ENCODE measurements at regions not wholly inside any gene's neighbourhood (a gene's known extent, or its start where the extent isn't known, plus 50 kb on each side); places are given as distances from the start of the nearest gene placed in this dataset.
"Not testable (repeated sequence)": the region's sequence is repeated elsewhere in the genome, so short reads cannot be mapped to it uniquely, and the experiment has no call there.

DNA sequence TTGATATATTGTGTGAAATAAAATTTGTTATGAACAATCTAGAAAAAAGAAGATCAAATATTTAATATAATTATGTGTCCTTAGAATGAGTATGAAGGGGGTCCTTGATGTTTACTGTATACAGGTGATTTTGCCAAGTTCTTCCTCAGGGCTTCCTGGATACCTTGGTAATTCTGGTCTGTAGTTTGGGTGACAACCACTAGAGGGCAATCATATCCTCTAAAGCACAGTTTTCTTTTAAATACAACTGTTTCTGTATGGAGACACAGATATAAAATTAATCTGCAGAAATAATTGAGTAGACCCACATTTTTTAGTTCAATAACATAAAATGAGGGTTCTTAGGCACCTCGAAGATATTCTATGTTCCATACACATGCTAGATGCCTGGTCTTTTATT lies 157.7 kb downstream of the SPANXN1 start:
- intact Hi-C loops (cut with micrococcal nuclease; ENCODE audit: unreplicated experiment) = no loop called here
- H3K4me3 ChIP-seq (ENCODE audit: low read depth, low read length, poor library complexity, severe bottlenecking) = no peak overlapping the region
- no peaks in the 10 kb centered on the region for H3K79me2 ChIP-seq (ENCODE audit: insufficient read depth, low read depth, low read length)
- no TSS peak for BruUV-seq (replicated peaks)
- H3K27ac ChIP-seq (ENCODE audit: low read depth, low read length, poor library complexity, severe bottlenecking) = no peak overlapping the region
- H3K36me3 ChIP-seq (ENCODE audit: insufficient read depth, low read length) = no peaks in the 10 kb centered on the region
- no peaks in the 10 kb centered on the region for H3K9me3 ChIP-seq (ENCODE audit: low read length)
- POLR2A ChIA-PET = no interaction called here
- no peaks in the 10 kb centered on the region for H4K20me1 ChIP-seq (ENCODE audit: insufficient read depth, low read length)
- peak; percentile 17 for DNase-seq (ENCODE audit: low spot score)
- TF ChIP-seq EZH2phosphoT487 (IDR thresholded peaks at IDR 0.05; ENCODE audit: borderline replicate concordance, low read depth, low read length) = no peak
- TF ChIP-seq, protein P1, sequence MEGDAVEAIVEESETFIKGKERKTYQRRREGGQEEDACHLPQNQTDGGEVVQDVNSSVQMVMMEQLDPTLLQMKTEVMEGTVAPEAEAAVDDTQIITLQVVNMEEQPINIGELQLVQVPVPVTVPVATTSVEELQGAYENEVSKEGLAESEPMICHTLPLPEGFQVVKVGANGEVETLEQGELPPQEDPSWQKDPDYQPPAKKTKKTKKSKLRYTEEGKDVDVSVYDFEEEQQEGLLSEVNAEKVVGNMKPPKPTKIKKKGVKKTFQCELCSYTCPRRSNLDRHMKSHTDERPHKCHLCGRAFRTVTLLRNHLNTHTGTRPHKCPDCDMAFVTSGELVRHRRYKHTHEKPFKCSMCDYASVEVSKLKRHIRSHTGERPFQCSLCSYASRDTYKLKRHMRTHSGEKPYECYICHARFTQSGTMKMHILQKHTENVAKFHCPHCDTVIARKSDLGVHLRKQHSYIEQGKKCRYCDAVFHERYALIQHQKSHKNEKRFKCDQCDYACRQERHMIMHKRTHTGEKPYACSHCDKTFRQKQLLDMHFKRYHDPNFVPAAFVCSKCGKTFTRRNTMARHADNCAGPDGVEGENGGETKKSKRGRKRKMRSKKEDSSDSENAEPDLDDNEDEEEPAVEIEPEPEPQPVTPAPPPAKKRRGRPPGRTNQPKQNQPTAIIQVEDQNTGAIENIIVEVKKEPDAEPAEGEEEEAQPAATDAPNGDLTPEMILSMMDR (conservative IDR thresholded peaks at IDR 0.05; ENCODE audit: low read length) = peak; percentile 74
- H3K4me2 ChIP-seq (ENCODE audit: low read length) = no peak overlapping the region
- H2AFZ ChIP-seq (ENCODE audit: low read length) = no peak overlapping the region
- CTCF ChIA-PET (ENCODE audit: unreplicated experiment) = no interaction called here
- no peaks in the 10 kb centered on the region for H3K4me1 ChIP-seq (ENCODE audit: insufficient read depth, low read length, poor library complexity, severe bottlenecking)
- H3K9me2 ChIP-seq (ENCODE audit: insufficient read depth, low read length) = no peaks in the 10 kb centered on the region

DNA sequence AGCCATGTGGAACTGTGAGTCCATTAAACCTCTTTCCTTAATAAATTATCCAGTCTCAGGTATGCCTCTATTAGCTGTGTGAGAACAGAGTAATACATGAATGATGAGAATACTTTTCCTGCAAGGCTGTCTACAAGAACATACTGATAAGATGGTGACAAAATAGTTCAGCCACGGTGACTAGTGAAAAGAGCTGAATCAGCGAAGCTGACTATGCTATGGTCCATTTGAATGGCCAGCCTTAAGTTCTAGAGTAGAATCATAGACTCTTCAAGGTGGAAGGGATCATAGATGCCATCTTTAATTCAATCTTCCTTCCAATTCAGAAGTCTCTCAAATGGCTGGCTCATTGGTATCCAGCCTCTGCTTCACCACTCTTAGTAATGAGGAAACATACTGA lies 163.3 kb downstream of the SPANXN1 start:
- H4K20me1 ChIP-seq (ENCODE audit: insufficient read depth, low read length) = no peaks in the 10 kb centered on the region
- intact Hi-C loops (cut with micrococcal nuclease; ENCODE audit: unreplicated experiment) = no loop called here
- H3K9me2 ChIP-seq (ENCODE audit: insufficient read depth, low read length) = no peaks in the 10 kb centered on the region
- TF ChIP-seq, protein P1 (conservative IDR thresholded peaks at IDR 0.05; ENCODE audit: low read length) = no peak
- CTCF ChIA-PET (ENCODE audit: unreplicated experiment) = no interaction called here
- no TSS peak for BruUV-seq (replicated peaks)
- no peak overlapping the region for H2AFZ ChIP-seq (ENCODE audit: low read length)
- H3K4me3 ChIP-seq (ENCODE audit: low read depth, low read length, poor library complexity, severe bottlenecking) = no peak overlapping the region
- POLR2A ChIA-PET = no interaction called here
- no peak overlapping the region for H3K4me2 ChIP-seq (ENCODE audit: low read length)
- no peaks in the 10 kb centered on the region for H3K4me1 ChIP-seq (ENCODE audit: insufficient read depth, low read length, poor library complexity, severe bottlenecking)
- no peaks in the 10 kb centered on the region for H3K36me3 ChIP-seq (ENCODE audit: insufficient read depth, low read length)
- no peak for DNase-seq (ENCODE audit: low spot score)
- H3K79me2 ChIP-seq (ENCODE audit: insufficient read depth, low read depth, low read length) = no peaks in the 10 kb centered on the region
- no peak overlapping the region for H3K27ac ChIP-seq (ENCODE audit: low read depth, low read length, poor library complexity, severe bottlenecking)
- no peaks in the 10 kb centered on the region for H3K9me3 ChIP-seq (ENCODE audit: low read length)

DNA sequence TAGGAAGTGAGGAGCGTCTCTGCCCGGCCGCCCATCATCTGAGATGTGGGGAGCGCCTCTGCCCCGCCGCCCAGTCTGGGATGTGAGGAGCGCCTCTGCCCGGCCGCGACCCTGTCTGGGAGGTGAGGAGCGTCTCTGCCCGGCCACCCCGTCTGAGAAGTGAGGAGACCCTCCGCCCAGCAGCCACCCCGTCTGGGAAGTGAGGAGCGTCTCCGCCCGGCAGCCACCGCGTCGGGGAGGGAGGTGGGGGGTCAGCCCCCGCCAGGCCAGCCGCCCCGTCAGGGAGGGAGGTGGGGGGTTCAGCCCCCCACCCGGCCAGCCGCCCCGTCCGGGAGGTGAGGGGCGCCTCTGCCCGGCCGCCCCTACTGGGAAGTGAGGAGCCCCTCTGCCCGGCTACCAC lies 188.9 kb downstream of the SPANXN1 start:
- CTCF ChIA-PET (ENCODE audit: unreplicated experiment); BruUV-seq (replicated peaks); POLR2A ChIA-PET; H3K9me3 ChIP-seq (ENCODE audit: low read length); H3K79me2 ChIP-seq (ENCODE audit: insufficient read depth, low read depth, low read length); H2AFZ ChIP-seq (ENCODE audit: low read length); H3K27ac ChIP-seq (ENCODE audit: low read depth, low read length, poor library complexity, severe bottlenecking); intact Hi-C loops (cut with micrococcal nuclease; ENCODE audit: unreplicated experiment); H3K9me2 ChIP-seq (ENCODE audit: insufficient read depth, low read length); DNase-seq (ENCODE audit: low spot score); H3K4me1 ChIP-seq (ENCODE audit: insufficient read depth, low read length, poor library complexity, severe bottlenecking); H3K4me2 ChIP-seq (ENCODE audit: low read length); H3K36me3 ChIP-seq (ENCODE audit: insufficient read depth, low read length); H4K20me1 ChIP-seq (ENCODE audit: insufficient read depth, low read length); H3K4me3 ChIP-seq (ENCODE audit: low read depth, low read length, poor library complexity, severe bottlenecking): not testable (repeated sequence)
